Heart left ventricle (tissue), 16 donors: ENCODE measurements at regions not wholly inside any gene's neighbourhood (a gene's known extent, or its start where the extent isn't known, plus 50 kb on each side); places are given as distances from the start of the nearest gene placed in this dataset.

Source experiments
- ATAC-seq, 4 donors: fragments of 200-7000 bp; cut with Tn5 transposase; one replicate each; pipeline ENCODE4 v1.9.1; 2020 to 2022; ENCODE audit warnings: moderate library complexity in 4 of 4, mild to moderate bottlenecking in 3 of 4, moderate number of reproducible peaks in 1 of 4
- DNase-seq, 5 donors: peaks; one replicate each; pipeline ENCODE4 v3.0.0-alpha.2; 2020
- H3K27ac ChIP-seq, 12 donors: fragments of 200-600 bp; sonication (generic) in 4 of 12; one replicate each; pipeline versions ENCODE4 v1.5.0 to v1.8.0; 2016 to 2022; ENCODE audit warnings: mild to moderate bottlenecking in 2 of 12
- H3K27me3 ChIP-seq, 9 donors: fragments of 200-600 bp; sonication (generic) in 2 of 9; one replicate each; pipeline versions ENCODE4 v1.5.1 to v1.8.0; 2016 to 2022; ENCODE audit warnings: mild to moderate bottlenecking in 3 of 9
- H3K36me3 ChIP-seq, 9 donors: fragments of 200-600 bp; sonication (generic) in 2 of 9; one replicate each; pipeline versions ENCODE4 v1.5.0 to v1.8.0; 2018 to 2022; ENCODE audit warnings: mild to moderate bottlenecking in 2 of 9
- H3K4me1 ChIP-seq, 12 donors: fragments of 200-600 bp; sonication (generic) in 4 of 12; one replicate each; pipeline versions ENCODE4 v1.5.0 to v1.8.0; 2016 to 2022; ENCODE audit warnings: mild to moderate bottlenecking in 3 of 12
- H3K4me3 ChIP-seq, 12 donors: fragments of 200-600 bp; sonication (generic) in 4 of 12; one replicate each; pipeline versions ENCODE4 v1.5.0 to v1.8.0; 2017 to 2022; ENCODE audit warnings: mild to moderate bottlenecking in 9 of 12, moderate library complexity in 4 of 12
- H3K9me3 ChIP-seq, 12 donors: fragments of 200-600 bp; sonication (generic) in 4 of 12; one replicate each; pipeline versions ENCODE4 v1.5.0 to v1.8.0; 2016 to 2022; ENCODE audit warnings: mild to moderate bottlenecking in 1 of 12
- POLR2A ChIP-seq, 2 donors: fragments of 450-650 bp; IDR thresholded peaks; one replicate each; pipeline ENCODE4 v1.6.1; 2017; ENCODE audit warnings: antibody characterized with exemption in 2 of 2, mild to moderate bottlenecking in 2 of 2, moderate library complexity in 2 of 2
- WGBS, 4 donors: extraction: QIAGEN DNeasy Blood & Tissue Kit in 2 of 4; methylation state at CpG; one replicate each; pipeline versions ENCODE4 v1.1.5 to v1.1.7; 2013 to 2018; 5-methylcytosine and 5-hydroxymethylcytosine counted together
- intact Hi-C, 10 donors: fragments of 100-400 bp; cut with DNase I; formaldehyde crosslinking; loops; one replicate each; pipeline versions ENCODE4 v1.11.1 to v1.14.2; 2022
- TF ChIP-seq, protein P1 (sequence below), 12 donors: fragments of 200-600 bp; sonication (generic) in 4 of 12; IDR thresholded peaks; one replicate each; pipeline versions ENCODE4 v1.5.0 to v1.8.0; 2018 to 2022; ENCODE audit warnings: antibody characterized with exemption in 12 of 12, mild to moderate bottlenecking in 5 of 12
- donor health status: ischemic (EF 13 %, LVEDD 7.1; RV severe dilation, severe dysfunction).
- donor health status: healthy with polysubstance abuse.
- donor health status: DM: no; HTN: yes; CAD: no.
- donor health status: DM: no; HTN: no; CAD: no.
- donor health status: ischemic (EF 25% LVEDD 6.9; RV normal size, moderate dysfunction).
- donor health status: ischemic (EF 25% LVEDD 5.7; RV mildly dilated, moderate dysfunction).
- donor health status: healthy.
- donor health status: DM: yes; HTN: yes; CAD: no.
- donor health status: ischemic (EF 35%, LVEDD 5.7; RV mildly dilated, moderate dysfunction).
- donor health status: nonischemic (EF 11% LVEDD 7.7; RV severe dilation, severe dysfunction).
- donor health status: DM: yes; HTN: yes; CAD: no.
- donor health status: PGD.
- donor health status: ischemic (EF 29% LVEDD 5.4; RV normal size, mild dysfunction).
- donor health status: nonischemic (EF 23%, LVEDD 6.1; RV moderate dilation, normal function).

- H3K27me3 ChIP-seq = no peaks in the 10 kb centered on the region
- no peak overlapping the region for H3K4me3 ChIP-seq
- no peak for DNase-seq
- H3K27ac ChIP-seq = no peak overlapping the region
- H3K36me3 ChIP-seq = no peaks in the 10 kb centered on the region
- no peak for TF ChIP-seq POLR2A (IDR thresholded peaks at IDR 0.05)
- TF ChIP-seq, protein P1, sequence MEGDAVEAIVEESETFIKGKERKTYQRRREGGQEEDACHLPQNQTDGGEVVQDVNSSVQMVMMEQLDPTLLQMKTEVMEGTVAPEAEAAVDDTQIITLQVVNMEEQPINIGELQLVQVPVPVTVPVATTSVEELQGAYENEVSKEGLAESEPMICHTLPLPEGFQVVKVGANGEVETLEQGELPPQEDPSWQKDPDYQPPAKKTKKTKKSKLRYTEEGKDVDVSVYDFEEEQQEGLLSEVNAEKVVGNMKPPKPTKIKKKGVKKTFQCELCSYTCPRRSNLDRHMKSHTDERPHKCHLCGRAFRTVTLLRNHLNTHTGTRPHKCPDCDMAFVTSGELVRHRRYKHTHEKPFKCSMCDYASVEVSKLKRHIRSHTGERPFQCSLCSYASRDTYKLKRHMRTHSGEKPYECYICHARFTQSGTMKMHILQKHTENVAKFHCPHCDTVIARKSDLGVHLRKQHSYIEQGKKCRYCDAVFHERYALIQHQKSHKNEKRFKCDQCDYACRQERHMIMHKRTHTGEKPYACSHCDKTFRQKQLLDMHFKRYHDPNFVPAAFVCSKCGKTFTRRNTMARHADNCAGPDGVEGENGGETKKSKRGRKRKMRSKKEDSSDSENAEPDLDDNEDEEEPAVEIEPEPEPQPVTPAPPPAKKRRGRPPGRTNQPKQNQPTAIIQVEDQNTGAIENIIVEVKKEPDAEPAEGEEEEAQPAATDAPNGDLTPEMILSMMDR (IDR thresholded peaks at IDR 0.05) = no peak
- no peak for ATAC-seq
- intact Hi-C loops = no loop called here
- no peaks in the 10 kb centered on the region for H3K9me3 ChIP-seq
- WGBS, 4 donors = 59 to 76% (median 63%) methylated on average over 3 of the region's 3 CpGs
- H3K4me1 ChIP-seq = no peaks in the 10 kb centered on the region
Measured at GRCh38 chr5:36436306-36436705, 134.6 kb upstream of the RANBP3L start.

DNA sequence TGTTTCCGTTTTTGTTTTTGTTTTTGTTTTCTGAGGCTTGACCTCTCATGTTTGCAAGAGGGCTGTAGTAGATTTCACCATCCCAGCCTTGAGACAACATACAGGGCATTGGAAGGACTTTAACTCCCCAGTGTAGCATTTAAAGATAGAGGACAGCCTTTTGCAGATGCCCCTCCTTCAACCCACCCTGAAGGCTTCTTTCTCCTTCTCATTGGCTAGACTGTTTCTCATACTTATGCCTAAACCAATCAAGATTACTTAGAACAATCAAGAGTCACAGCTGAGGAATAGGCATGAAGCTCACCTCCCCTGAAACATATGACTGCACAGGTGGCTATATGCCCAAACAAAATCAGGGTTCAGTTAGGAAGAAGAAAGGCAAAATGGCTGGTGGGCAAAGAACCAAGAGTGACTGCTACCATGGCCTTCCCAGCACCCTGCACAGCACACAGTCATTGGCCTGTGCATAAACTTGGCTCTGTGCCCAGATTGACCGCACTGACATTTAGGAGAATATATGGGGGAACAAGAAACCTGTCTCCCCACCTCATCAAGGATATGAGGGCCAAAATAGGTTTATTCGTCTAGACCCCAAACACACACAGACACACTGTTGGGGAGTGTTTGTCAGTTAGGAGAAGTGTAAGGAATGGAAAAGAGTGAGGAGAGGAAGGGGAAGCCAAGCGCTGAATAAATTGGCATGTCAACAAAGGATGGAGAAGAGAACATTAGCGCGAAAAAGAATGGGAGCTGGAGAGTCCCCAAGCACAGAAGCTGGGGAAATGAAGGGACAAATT lies 137.3 kb upstream of the RANBP3L start:
- no peak for ATAC-seq
- Histone ChIP-seq H3K4me1 (peaks cover 0 to under 1% (median 0%) of the 10 kb centered on the region in 12 donors), H3K36me3 (no peaks in the 10 kb centered on the region), H3K27ac (no peak overlapping the region), H3K27me3 (no peaks in the 10 kb centered on the region), H3K4me3 (no peak overlapping the region), H3K9me3 (no peaks in the 10 kb centered on the region)
- no peak for DNase-seq
- intact Hi-C loops = no loop called here
- WGBS, 4 donors = 76 to 90% (median 86%) methylated on average over 6 of the region's 6 CpGs
- TF ChIP-seq, protein P1 (IDR thresholded peaks at IDR 0.05) = no peak

DNA sequence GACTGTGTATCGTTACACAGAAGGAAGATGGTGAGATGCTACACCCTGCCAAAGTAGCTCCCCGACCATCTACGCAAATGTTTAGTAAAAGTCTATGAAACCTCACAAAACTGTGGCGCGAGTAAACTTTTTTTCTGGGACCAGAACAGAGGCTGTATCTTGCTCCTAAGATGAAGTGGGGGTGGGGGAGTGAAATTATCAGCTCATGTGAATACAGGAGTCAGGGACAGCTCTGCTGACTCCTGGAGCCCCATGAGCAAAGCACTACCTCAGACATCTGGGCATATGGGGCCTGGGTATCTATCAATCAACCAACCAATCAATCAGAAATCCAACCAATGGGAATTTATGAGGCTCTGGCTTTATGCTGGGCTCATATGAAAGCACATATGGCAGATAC lies 138.6 kb upstream of the RANBP3L start:
- intact Hi-C loops = no loop called here
- no peak overlapping the region for H3K4me3 ChIP-seq

DNA sequence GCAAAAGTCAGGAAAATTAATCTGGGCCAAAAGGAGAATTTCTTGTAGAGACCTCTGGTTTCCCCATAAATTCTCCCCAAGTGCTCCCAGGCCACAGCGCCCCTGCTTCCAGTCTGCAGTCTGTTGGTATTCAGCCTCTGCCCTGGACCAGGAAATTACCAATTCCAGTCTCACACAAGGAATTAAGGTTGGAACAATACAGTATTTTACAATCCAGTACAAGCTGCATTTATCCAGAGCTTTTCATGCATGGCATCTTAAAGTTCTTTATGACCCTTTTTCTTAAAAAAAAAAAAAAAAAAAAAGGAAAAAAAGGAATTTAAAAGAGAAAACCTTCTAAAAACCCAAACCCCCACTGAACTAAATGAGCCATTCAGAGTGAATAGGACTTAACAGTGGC lies 139.6 kb upstream of the RANBP3L start:
- no peaks in the 10 kb centered on the region for H3K36me3 ChIP-seq
- no peaks in the 10 kb centered on the region for H3K27me3 ChIP-seq
- WGBS, 4 donors = 78 to 95% (median 87%) methylated on average over 1 of the region's 1 CpG
- no peak overlapping the region for H3K4me3 ChIP-seq
- ATAC-seq (no peak), DNase-seq (no peak)
- intact Hi-C loops = no loop called here
- peaks cover 0 to 12% (median 0%) of the 10 kb centered on the region in 12 donors for H3K4me1 ChIP-seq
- no peak overlapping the region for H3K27ac ChIP-seq
- TF ChIP-seq POLR2A (IDR thresholded peaks at IDR 0.05) = no peak
- TF ChIP-seq, protein P1 (IDR thresholded peaks at IDR 0.05) = no peak
- H3K9me3 ChIP-seq = no peaks in the 10 kb centered on the region

More for the DNA sequence above, 138.6 kb upstream of the RANBP3L start:
- WGBS, 4 donors = 85 to 96% (median 89%) methylated on average over 5 of the region's 5 CpGs
- DNase-seq = no peak
- TF ChIP-seq, protein P1 (IDR thresholded peaks at IDR 0.05) = no peak
- TF ChIP-seq POLR2A (IDR thresholded peaks at IDR 0.05) = no peak
- H3K4me1 ChIP-seq = peaks cover 0 to 12% (median 0%) of the 10 kb centered on the region in 12 donors
- ATAC-seq = no peak
- no peaks in the 10 kb centered on the region for H3K36me3 ChIP-seq
- no peaks in the 10 kb centered on the region for H3K27me3 ChIP-seq
- no peaks in the 10 kb centered on the region for H3K9me3 ChIP-seq
- H3K27ac ChIP-seq = no peak overlapping the region
